ENCODE measurements at regions not wholly inside any gene's neighbourhood (a gene's known extent, or its start where the extent isn't known, plus 50 kb on each side); places are given as distances from the start of the nearest gene placed in this dataset.

DNA sequence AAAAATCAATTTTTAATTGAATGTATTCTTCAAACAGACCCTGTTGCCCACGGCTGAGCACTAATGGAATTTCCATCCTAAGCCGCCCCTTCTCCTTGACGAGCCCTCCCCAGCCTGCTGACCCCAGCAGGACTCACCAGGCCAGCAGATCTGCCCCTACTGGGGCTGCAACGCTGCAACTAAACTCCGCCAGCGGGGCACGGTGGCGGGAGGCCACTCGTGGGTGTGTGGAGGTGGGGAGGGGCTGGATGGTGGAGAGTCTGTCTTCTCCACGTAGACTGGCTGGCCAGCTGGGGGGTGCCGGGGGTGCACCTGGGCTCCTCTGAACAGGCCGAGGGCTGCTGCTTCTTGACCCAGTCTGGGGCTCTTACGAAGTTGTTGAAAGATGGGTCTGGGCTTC, 67.8 kb downstream of the ENGASE start:
- intact Hi-C loops (cut with micrococcal nuclease) = no loop called here
- no peaks in the 10 kb centered on the region for H4K20me1 ChIP-seq (ENCODE audit: insufficient read depth)
- ChIA-PET POLR2A (no interaction called here), CTCF (no interaction called here), RAD21 (ENCODE audit: low non-redundant PET in 1 of 2, low total read pairs in 2 of 2, uncharacterized antibody in 2 of 2, unreplicated experiment in 2 of 2) (no interaction called here)
- no peaks in the 10 kb centered on the region for H3K36me3 ChIP-seq (ENCODE audit: control insufficient read depth in 1 of 2, insufficient read depth in 2 of 2, low read length in 2 of 2)
- H3K79me2 ChIP-seq (ENCODE audit: insufficient read depth, low read length) = no peaks in the 10 kb centered on the region
- H3K4me1 ChIP-seq (ENCODE audit: control insufficient read depth in 1 of 2, insufficient read depth in 2 of 2, low read length in 2 of 2) = no peaks in the 10 kb centered on the region
- ATAC-seq (no peak), DNase-seq (ENCODE audit: low read depth, low spot score) (no peak)
- H3K27ac ChIP-seq (ENCODE audit: low read depth, low read length) = no peak overlapping the region
- H3K9me3 ChIP-seq (ENCODE audit: control insufficient read depth in 1 of 2, insufficient read depth in 1 of 2, low read depth in 1 of 2, low read length in 2 of 2) = no peaks in the 10 kb centered on the region
- no TSS peak for BruUV-seq (replicated peaks)
- H3K9me2 ChIP-seq (ENCODE audit: insufficient read depth) = no peaks in the 10 kb centered on the region
- H3K27me3 ChIP-seq (ENCODE audit: insufficient read depth, low read length) = peaks cover 22% of the 10 kb centered on the region; the same call in 1 of the 2 replicates
- H3K4me2 ChIP-seq (ENCODE audit: low read length) = no peak overlapping the region
- TF ChIP-seq SIN3A (IDR thresholded peaks at IDR 0.05; ENCODE audit: low read depth) = no peak
- no peak for TF ChIP-seq TCF7L2 (IDR thresholded peaks at IDR 0.05; ENCODE audit: borderline replicate concordance, extremely low read depth, insufficient read depth, insufficient read length)
- no peak for TF ChIP-seq CEBPB (IDR thresholded peaks at IDR 0.05; ENCODE audit: low read depth)
- no peak for TF ChIP-seq SP1 (IDR thresholded peaks at IDR 0.05; ENCODE audit: low read depth)
- TF ChIP-seq ELF1 (IDR thresholded peaks at IDR 0.05; ENCODE audit: borderline replicate concordance, low read depth) = no peak
- no peak for TF ChIP-seq EGR1 (IDR thresholded peaks at IDR 0.05; ENCODE audit: low read depth)
- TF ChIP-seq, protein P1, sequence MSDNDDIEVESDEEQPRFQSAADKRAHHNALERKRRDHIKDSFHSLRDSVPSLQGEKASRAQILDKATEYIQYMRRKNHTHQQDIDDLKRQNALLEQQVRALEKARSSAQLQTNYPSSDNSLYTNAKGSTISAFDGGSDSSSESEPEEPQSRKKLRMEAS (IDR thresholded peaks at IDR 0.05) = no peak
- no peak for TF ChIP-seq ZFX (IDR thresholded peaks at IDR 0.05)
- no peak for TF ChIP-seq ZNF274 (IDR thresholded peaks at IDR 0.05; ENCODE audit: low read depth, low read length)
- TF ChIP-seq, protein P2, sequence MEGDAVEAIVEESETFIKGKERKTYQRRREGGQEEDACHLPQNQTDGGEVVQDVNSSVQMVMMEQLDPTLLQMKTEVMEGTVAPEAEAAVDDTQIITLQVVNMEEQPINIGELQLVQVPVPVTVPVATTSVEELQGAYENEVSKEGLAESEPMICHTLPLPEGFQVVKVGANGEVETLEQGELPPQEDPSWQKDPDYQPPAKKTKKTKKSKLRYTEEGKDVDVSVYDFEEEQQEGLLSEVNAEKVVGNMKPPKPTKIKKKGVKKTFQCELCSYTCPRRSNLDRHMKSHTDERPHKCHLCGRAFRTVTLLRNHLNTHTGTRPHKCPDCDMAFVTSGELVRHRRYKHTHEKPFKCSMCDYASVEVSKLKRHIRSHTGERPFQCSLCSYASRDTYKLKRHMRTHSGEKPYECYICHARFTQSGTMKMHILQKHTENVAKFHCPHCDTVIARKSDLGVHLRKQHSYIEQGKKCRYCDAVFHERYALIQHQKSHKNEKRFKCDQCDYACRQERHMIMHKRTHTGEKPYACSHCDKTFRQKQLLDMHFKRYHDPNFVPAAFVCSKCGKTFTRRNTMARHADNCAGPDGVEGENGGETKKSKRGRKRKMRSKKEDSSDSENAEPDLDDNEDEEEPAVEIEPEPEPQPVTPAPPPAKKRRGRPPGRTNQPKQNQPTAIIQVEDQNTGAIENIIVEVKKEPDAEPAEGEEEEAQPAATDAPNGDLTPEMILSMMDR (IDR thresholded peaks at IDR 0.05 in 2 of 3, conservative IDR thresholded peaks at IDR 0.05 in 1 of 3; ENCODE audit: borderline replicate concordance in 1 of 3, insufficient read depth in 1 of 3, low read depth in 2 of 3, low read length in 2 of 3) = no peak
- TF ChIP-seq JUND (IDR thresholded peaks at IDR 0.05) = no peak
- TF ChIP-seq, protein P3, sequence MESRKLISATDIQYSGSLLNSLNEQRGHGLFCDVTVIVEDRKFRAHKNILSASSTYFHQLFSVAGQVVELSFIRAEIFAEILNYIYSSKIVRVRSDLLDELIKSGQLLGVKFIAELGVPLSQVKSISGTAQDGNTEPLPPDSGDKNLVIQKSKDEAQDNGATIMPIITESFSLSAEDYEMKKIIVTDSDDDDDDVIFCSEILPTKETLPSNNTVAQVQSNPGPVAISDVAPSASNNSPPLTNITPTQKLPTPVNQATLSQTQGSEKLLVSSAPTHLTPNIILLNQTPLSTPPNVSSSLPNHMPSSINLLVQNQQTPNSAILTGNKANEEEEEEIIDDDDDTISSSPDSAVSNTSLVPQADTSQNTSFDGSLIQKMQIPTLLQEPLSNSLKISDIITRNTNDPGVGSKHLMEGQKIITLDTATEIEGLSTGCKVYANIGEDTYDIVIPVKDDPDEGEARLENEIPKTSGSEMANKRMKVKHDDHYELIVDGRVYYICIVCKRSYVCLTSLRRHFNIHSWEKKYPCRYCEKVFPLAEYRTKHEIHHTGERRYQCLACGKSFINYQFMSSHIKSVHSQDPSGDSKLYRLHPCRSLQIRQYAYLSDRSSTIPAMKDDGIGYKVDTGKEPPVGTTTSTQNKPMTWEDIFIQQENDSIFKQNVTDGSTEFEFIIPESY (IDR thresholded peaks at IDR 0.05; ENCODE audit: extremely low read depth, insufficient replicate concordance, low read length) = no peak
- TF ChIP-seq EZH2 (IDR thresholded peaks at IDR 0.05) = no peak
- no peak overlapping the region for H3K9ac ChIP-seq (ENCODE audit: low read length)
- H2AFZ ChIP-seq (ENCODE audit: low read depth, low read length, poor library complexity, severe bottlenecking) = no peak overlapping the region
- H3K4me3 ChIP-seq (replicated peaks in 1 of 2; ENCODE audit: low read depth in 1 of 2, low read length in 2 of 2) = no peak overlapping the region
